ENCODE measurements at regions not wholly inside any gene's neighbourhood (a gene's known extent, or its start where the extent isn't known, plus 50 kb on each side); places are given as distances from the start of the nearest gene placed in this dataset.
A peak's percentile ranks its signal among the peaks of the same experiment; 100 is the strongest.

GRCh38 chr3:148280623-148281242 lies 417.0 kb upstream of the AGTR1 start:
- peaks cover 0 to 9% of the 10 kb centered on the region in 2 experiments for H3K9me3 ChIP-seq (ENCODE audit: control insufficient read depth in 1 of 2, insufficient read depth in 1 of 2, low read length in 2 of 2)
- peak in 1 of 14 experiments; percentile 11 for DNase-seq
- TF ChIP-seq, protein P1, sequence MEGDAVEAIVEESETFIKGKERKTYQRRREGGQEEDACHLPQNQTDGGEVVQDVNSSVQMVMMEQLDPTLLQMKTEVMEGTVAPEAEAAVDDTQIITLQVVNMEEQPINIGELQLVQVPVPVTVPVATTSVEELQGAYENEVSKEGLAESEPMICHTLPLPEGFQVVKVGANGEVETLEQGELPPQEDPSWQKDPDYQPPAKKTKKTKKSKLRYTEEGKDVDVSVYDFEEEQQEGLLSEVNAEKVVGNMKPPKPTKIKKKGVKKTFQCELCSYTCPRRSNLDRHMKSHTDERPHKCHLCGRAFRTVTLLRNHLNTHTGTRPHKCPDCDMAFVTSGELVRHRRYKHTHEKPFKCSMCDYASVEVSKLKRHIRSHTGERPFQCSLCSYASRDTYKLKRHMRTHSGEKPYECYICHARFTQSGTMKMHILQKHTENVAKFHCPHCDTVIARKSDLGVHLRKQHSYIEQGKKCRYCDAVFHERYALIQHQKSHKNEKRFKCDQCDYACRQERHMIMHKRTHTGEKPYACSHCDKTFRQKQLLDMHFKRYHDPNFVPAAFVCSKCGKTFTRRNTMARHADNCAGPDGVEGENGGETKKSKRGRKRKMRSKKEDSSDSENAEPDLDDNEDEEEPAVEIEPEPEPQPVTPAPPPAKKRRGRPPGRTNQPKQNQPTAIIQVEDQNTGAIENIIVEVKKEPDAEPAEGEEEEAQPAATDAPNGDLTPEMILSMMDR (IDR thresholded peaks at IDR 0.05) = no peak
- ChIA-PET POLR2A (no interaction called here), CTCF (no interaction called here)
- no peaks in the 10 kb centered on the region for H3K4me1 Mint-ChIP-seq (ENCODE audit: low read depth)
- no peak overlapping the region for H3K4me3 Mint-ChIP-seq
- no peak overlapping the region for H3K27ac ChIP-seq (ENCODE audit: low read depth in 1 of 2, low read length in 2 of 2)
- H3K4me1 ChIP-seq (ENCODE audit: insufficient read depth, low read length) = no peaks in the 10 kb centered on the region
- H3K9me3 Mint-ChIP-seq = peaks cover 3% of the 10 kb centered on the region
- H3K27ac Mint-ChIP-seq = no peak overlapping the region
- no peaks in the 10 kb centered on the region for H3K36me3 ChIP-seq (ENCODE audit: insufficient read depth, low read length)
- intact Hi-C loops (cut with DNase I, micrococcal nuclease) = no loop called here
- H3K27me3 ChIP-seq (ENCODE audit: control insufficient read depth in 1 of 2, insufficient read depth in 2 of 2, low read length in 2 of 2) = no peaks in the 10 kb centered on the region
- H3K36me3 Mint-ChIP-seq (ENCODE audit: low read depth) = no peaks in the 10 kb centered on the region
- H3K4me3 ChIP-seq (ENCODE audit: low read length) = no peak overlapping the region
- no peak for ATAC-seq (ENCODE audit: poor library complexity)
- no peaks in the 10 kb centered on the region for H3K27me3 Mint-ChIP-seq

DNA sequence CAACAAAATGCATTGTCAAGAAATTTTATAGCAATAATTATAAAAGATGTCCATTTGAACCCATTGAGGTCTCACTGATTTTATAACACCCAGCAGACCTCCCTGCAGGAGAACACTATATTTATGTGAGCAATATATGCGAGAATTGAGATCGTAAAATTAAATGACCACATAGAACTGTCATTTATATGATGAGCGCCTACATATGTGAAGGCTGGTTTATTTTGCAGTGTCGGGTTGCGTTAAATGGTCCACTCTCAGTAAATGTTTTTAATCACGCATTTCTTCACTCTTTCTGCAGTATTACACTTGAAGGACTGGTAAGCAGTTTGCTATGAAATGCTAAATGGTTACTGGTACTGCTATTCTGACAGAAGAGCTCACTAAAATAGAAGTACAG lies 408.5 kb upstream of the AGTR1 start:
- intact Hi-C loops (cut with DNase I, micrococcal nuclease) = no loop called here
- ChIA-PET CTCF (no interaction called here), POLR2A (no interaction called here)
- H3K9me3 Mint-ChIP-seq = peaks cover 4% of the 10 kb centered on the region
- Histone ChIP-seq H3K9me3 (ENCODE audit: control insufficient read depth in 1 of 2, insufficient read depth in 1 of 2, low read length in 2 of 2) (peaks cover 0 to 4% of the 10 kb centered on the region in 2 experiments), H3K36me3 (ENCODE audit: insufficient read depth, low read length) (no peaks in the 10 kb centered on the region), H3K4me3 (ENCODE audit: low read length) (no peak overlapping the region), H3K27ac (ENCODE audit: low read depth in 1 of 2, low read length in 2 of 2) (no peak overlapping the region), H3K4me1 (ENCODE audit: insufficient read depth, low read length) (no peaks in the 10 kb centered on the region), H3K27me3 (ENCODE audit: control insufficient read depth in 1 of 2, insufficient read depth in 2 of 2, low read length in 2 of 2) (no peaks in the 10 kb centered on the region)
- no peak overlapping the region for H3K27ac Mint-ChIP-seq
- no peak for DNase-seq
- no peaks in the 10 kb centered on the region for H3K4me1 Mint-ChIP-seq (ENCODE audit: low read depth)
- H3K4me3 Mint-ChIP-seq = no peak overlapping the region
- no peak for ATAC-seq (ENCODE audit: poor library complexity)
- H3K27me3 Mint-ChIP-seq = no peaks in the 10 kb centered on the region
- TF ChIP-seq, protein P1 (IDR thresholded peaks at IDR 0.05) = no peak
- H3K36me3 Mint-ChIP-seq (ENCODE audit: low read depth) = no peaks in the 10 kb centered on the region

DNA sequence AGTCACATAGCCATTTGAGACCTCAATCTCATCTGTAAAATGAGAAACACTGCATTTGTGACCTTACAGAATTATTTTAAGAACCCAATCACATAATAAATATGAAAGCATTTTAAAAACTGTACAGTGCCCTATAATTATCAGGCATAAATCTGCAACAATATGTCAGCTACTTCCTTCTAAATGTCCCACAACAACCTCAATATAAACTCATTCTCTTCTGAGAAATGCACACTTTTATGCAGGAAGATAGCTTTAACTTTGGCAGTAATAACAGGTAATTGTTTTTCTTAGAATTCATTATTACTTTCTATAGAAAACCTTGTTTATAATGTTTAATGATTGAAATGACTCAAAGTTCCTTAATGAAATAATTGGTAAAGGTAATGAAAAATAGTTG lies 400.7 kb upstream of the AGTR1 start:
- POLR2A ChIA-PET = no interaction called here
- Mint-ChIP-seq H3K36me3 (ENCODE audit: low read depth) (no peaks in the 10 kb centered on the region), H3K4me3 (no peak overlapping the region), H3K9me3 (peaks cover 2% of the 10 kb centered on the region), H3K27me3 (no peaks in the 10 kb centered on the region), H3K27ac (no peak overlapping the region), H3K4me1 (ENCODE audit: low read depth) (no peaks in the 10 kb centered on the region)
- Histone ChIP-seq H3K4me1 (ENCODE audit: insufficient read depth, low read length) (no peaks in the 10 kb centered on the region), H3K36me3 (ENCODE audit: insufficient read depth, low read length) (no peaks in the 10 kb centered on the region), H3K27me3 (ENCODE audit: control insufficient read depth in 1 of 2, insufficient read depth in 2 of 2, low read length in 2 of 2) (no peaks in the 10 kb centered on the region), H3K9me3 (ENCODE audit: control insufficient read depth in 1 of 2, insufficient read depth in 1 of 2, low read length in 2 of 2) (no peaks in the 10 kb centered on the region), H3K27ac (ENCODE audit: low read depth in 1 of 2, low read length in 2 of 2) (no peak overlapping the region), H3K4me3 (ENCODE audit: low read length) (no peak overlapping the region)
- CTCF ChIA-PET = no interaction called here
- ATAC-seq (ENCODE audit: poor library complexity) (no peak), DNase-seq (no peak)
- TF ChIP-seq, protein P1 (IDR thresholded peaks at IDR 0.05) = no peak
- intact Hi-C loops (cut with DNase I, micrococcal nuclease) = no loop called here

Data from CD4-positive, alpha-beta T cell (primary cell).